GM12878 (cell line): ENCODE measurements at regions not wholly inside any gene's neighbourhood (a gene's known extent, or its start where the extent isn't known, plus 50 kb on each side); places are given as distances from the start of the nearest gene placed in this dataset.

ENCODE experiments used
- ATAC-seq: fragments of 200-7000 bp; cut with Tn5 transposase; 3 replicates; pipeline ENCODE4 v1.9.1; 2020; ENCODE audit warnings: mild to moderate bottlenecking, moderate library complexity
- BruUV-seq: library from RNA; stranded (reverse); fragments of 400-500 nt; replicated peaks from 2 replicates; lab custom pipeline; 2021; lab: Mats Ljungman, UMichigan
- CTCF ChIA-PET: fragments of 300-600 bp; sonication (Branson Sonifier 250); formaldehyde crosslinking; extraction: SDS; loops from one replicate; lab custom pipeline; 2021; ENCODE audit warnings: inconsistent platforms; lab: Yijun Ruan, JAX
- POLR2A ChIA-PET: fragments of 350-600 bp; formaldehyde crosslinking; extraction: SDS; loops from one replicate; lab custom pipeline; 2021; ENCODE audit warnings: inconsistent platforms; lab: Charles Lee
- RAD21 ChIA-PET: fragments of 300-600 bp; sonication (Branson Sonifier 250); formaldehyde crosslinking; loops from one replicate; lab custom pipeline; 2023; ENCODE audit warnings: antibody characterized with exemption; ENCODE audit not compliant: unreplicated experiment; lab: Charles Lee
- SMC1A ChIA-PET: fragments of 300-600 bp; sonication (Branson Sonifier 250); formaldehyde crosslinking; loops from one replicate; lab custom pipeline; 2023; ENCODE audit not compliant: unreplicated experiment, uncharacterized antibody; lab: Charles Lee
- DNase-seq: peaks from one replicate; pipeline ENCODE4 v3.0.0-alpha.2; 2011; ENCODE audit warnings: low read depth, low spot score
- FAIRE-seq: peaks from 3 replicates; lab custom pipeline; 2011; peaks lifted over from hg19 to GRCh38; lab: Jason Lieb, UNC
- H2AFZ ChIP-seq: 2 replicates; pipeline ENCODE4 v1.6.0; 2011; ENCODE audit warnings: low read depth, low read length, control low read depth; ENCODE audit not compliant: control insufficient read depth
- H3K27ac ChIP-seq: 2 replicates; pipeline ENCODE4 v1.5.1; 2011; ENCODE audit warnings: control low read depth; ENCODE audit not compliant: control insufficient read depth, insufficient read depth
- H3K27me3 ChIP-seq, 2 experiments: replicated peaks in 1 of 2; 2 replicates each; pipeline versions ENCODE4 v1.6.0 to v1.6.1; 2011; ENCODE audit warnings: low read length in 1 of 2; ENCODE audit not compliant: control insufficient read depth in 2 of 2, insufficient read depth in 2 of 2
- H3K36me3 ChIP-seq, 2 experiments: 2 replicates each; pipeline ENCODE4 v1.5.1; 2011; ENCODE audit warnings: low read length in 1 of 2; ENCODE audit not compliant: control insufficient read depth in 2 of 2, insufficient read depth in 2 of 2
- H3K4me1 ChIP-seq: 2 replicates; pipeline ENCODE4 v1.6.1; 2011; ENCODE audit warnings: mild to moderate bottlenecking, low read length, moderate library complexity, mixed read lengths; ENCODE audit not compliant: control insufficient read depth, insufficient read depth
- H3K4me2 ChIP-seq: 2 replicates; pipeline ENCODE4 v1.6.0; 2011; ENCODE audit warnings: control low read depth; ENCODE audit not compliant: control insufficient read depth, insufficient read depth
- H3K4me3 ChIP-seq: fragments of 200-600 bp; sonication (generic); 2 replicates; pipeline ENCODE4 v1.5.1; 2016
- H3K79me2 ChIP-seq: 2 replicates; pipeline ENCODE4 v1.6.0; 2011; ENCODE audit warnings: low read length; ENCODE audit not compliant: control insufficient read depth, insufficient read depth
- H3K9ac ChIP-seq: 2 replicates; pipeline ENCODE4 v1.8.0; 2011; ENCODE audit warnings: low read length, control low read depth, mixed read lengths; ENCODE audit not compliant: control insufficient read depth, insufficient read depth
- H3K9me3 ChIP-seq: replicated peaks from 3 replicates; pipeline ENCODE4 v1.5.1; 2011; ENCODE audit warnings: mild to moderate bottlenecking, low read length; ENCODE audit not compliant: control insufficient read depth, insufficient read depth
- H4K20me1 ChIP-seq: 2 replicates; pipeline ENCODE4 v1.6.0; 2011; ENCODE audit not compliant: control insufficient read depth, insufficient read depth
- NFXL1 ChIP-seq: fragments of 450-650 bp; IDR thresholded peaks from 2 replicates; pipeline ENCODE4 v1.6.1; 2017; ENCODE audit warnings: antibody characterized with exemption, mild to moderate bottlenecking, borderline replicate concordance
- NR2C1 ChIP-seq: fragments of 450-650 bp; IDR thresholded peaks from 2 replicates; pipeline ENCODE4 v1.6.1; 2017; ENCODE audit warnings: antibody characterized with exemption, mild to moderate bottlenecking, moderate library complexity
- SP1 ChIP-seq: IDR thresholded peaks from one replicate; pipeline ENCODE4 v1.6.1; 2011; ENCODE audit warnings: low read depth, low read length
- TAF1 ChIP-seq: IDR thresholded peaks from 2 replicates; pipeline ENCODE4 v1.6.1; 2011; ENCODE audit warnings: mild to moderate bottlenecking, low read depth, low read length, borderline replicate concordance
- WGBS: methylation state at CpG from one replicate; pipeline ENCODE4 v1.1.6; 2016; ENCODE audit warnings: low lambda C conversion rate; ENCODE audit not compliant: insufficient replicate concordance, insufficient coverage; ENCODE audit errors: missing lambda C conversion rate; 5-methylcytosine and 5-hydroxymethylcytosine counted together
- in situ Hi-C: fragments of 300-500 bp; cut with MboI; formaldehyde crosslinking; loops from 9 replicates; pipeline ENCODE4 v1.14.3; 2018; ENCODE audit warnings: mixed read lengths
- intact Hi-C: fragments of 100-400 bp; cut with micrococcal nuclease; formaldehyde crosslinking; loops from one replicate; pipeline ENCODE4 v1.14.2; 2022; ENCODE audit not compliant: unreplicated experiment
- TF ChIP-seq, protein P1 (sequence below): fragments of 450-650 bp; IDR thresholded peaks from 2 replicates; pipeline ENCODE4 v1.6.1; 2017; ENCODE audit warnings: antibody characterized with exemption, mild to moderate bottlenecking, moderate library complexity
- TF ChIP-seq, protein P2 (sequence below), 3 experiments: IDR thresholded peaks in 2 of 3; conservative IDR thresholded peaks in 1 of 3; 2 replicates each; pipeline ENCODE4 v1.5.1; 2011; ENCODE audit warnings: low read depth in 3 of 3, low read length in 3 of 3, mild to moderate bottlenecking in 3 of 3, control low read depth in 2 of 3, moderate library complexity in 2 of 3, inconsistent platforms in 1 of 3, mixed read lengths in 1 of 3; ENCODE audit not compliant: control insufficient read depth in 2 of 3, insufficient read depth in 1 of 3; ENCODE audit errors: extremely low read depth in 1 of 3

DNA sequence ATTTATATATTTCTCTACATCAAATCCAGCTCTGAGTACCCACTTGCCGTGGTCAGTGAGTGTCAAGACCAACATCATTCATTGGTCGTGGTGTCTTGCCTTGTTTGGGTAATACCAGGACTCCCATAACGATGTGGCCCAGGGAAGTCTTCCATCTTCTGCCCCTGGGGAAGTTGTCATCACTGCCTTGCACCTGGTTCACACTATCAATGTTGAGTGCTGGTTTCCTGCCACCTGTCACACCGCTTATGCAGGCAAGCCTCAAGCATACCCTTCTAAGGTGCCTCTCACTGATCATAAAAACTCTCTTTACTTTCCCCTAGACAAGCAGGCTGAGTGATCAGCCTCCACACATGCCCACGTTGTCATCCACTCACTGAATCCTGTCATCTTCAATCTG lies 382.4 kb downstream of the KCTD12 start (continued):
- TF ChIP-seq, protein P1, sequence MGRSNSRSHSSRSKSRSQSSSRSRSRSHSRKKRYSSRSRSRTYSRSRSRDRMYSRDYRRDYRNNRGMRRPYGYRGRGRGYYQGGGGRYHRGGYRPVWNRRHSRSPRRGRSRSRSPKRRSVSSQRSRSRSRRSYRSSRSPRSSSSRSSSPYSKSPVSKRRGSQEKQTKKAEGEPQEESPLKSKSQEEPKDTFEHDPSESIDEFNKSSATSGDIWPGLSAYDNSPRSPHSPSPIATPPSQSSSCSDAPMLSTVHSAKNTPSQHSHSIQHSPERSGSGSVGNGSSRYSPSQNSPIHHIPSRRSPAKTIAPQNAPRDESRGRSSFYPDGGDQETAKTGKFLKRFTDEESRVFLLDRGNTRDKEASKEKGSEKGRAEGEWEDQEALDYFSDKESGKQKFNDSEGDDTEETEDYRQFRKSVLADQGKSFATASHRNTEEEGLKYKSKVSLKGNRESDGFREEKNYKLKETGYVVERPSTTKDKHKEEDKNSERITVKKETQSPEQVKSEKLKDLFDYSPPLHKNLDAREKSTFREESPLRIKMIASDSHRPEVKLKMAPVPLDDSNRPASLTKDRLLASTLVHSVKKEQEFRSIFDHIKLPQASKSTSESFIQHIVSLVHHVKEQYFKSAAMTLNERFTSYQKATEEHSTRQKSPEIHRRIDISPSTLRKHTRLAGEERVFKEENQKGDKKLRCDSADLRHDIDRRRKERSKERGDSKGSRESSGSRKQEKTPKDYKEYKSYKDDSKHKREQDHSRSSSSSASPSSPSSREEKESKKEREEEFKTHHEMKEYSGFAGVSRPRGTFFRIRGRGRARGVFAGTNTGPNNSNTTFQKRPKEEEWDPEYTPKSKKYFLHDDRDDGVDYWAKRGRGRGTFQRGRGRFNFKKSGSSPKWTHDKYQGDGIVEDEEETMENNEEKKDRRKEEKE = no peak

DNA sequence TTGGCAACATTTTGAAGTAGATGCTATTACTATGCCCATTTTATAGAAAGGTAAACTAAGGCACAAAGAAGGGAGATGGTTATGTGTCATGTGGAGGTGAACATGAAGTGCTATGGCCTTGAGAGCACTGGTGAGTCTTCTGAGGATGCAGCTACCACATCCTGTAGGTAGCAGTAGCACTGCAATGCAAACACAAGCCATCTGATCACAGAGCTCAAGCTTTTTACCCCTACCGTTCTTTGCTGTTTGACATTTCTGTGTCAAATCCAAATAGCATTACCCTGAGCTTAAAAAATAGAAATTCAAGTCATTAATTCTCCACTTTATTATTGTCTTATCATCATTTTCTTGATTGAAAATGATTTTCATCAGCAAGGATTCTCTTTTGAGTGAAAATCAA lies 382.9 kb downstream of the KCTD12 start:
- BruUV-seq = no TSS peak
- no peaks in the 10 kb centered on the region for H3K36me3 ChIP-seq
- no peak overlapping the region for H2AFZ ChIP-seq
- no peaks in the 10 kb centered on the region for H4K20me1 ChIP-seq
- DNase-seq (no peak), FAIRE-seq (peak; percentile 27), ATAC-seq (no peak)
- ChIA-PET SMC1A (interaction anchor here (0.6 kb wide), 1 partner anchor 507 kb away, joined by 3 read pairs; no protein-coding TSS in a partner anchor), CTCF (interaction anchor here (1.1 kb wide), 1 partner anchor 29 kb away, joined by 3 read pairs; no protein-coding TSS in a partner anchor), POLR2A (no interaction called here), RAD21 (interaction anchor here (0.6 kb wide), 1 partner anchor 32 kb away, joined by 3 read pairs; no protein-coding TSS in a partner anchor)
- no peaks in the 10 kb centered on the region for H3K79me2 ChIP-seq
- no peaks in the 10 kb centered on the region for H3K9me3 ChIP-seq
- WGBS = 24% methylated on average over 1 of the region's 1 CpG
- in situ Hi-C loops (no loop called here), intact Hi-C loops (no loop called here)
- no peak overlapping the region for H3K4me2 ChIP-seq
- H3K9ac ChIP-seq = no peak overlapping the region
- H3K27me3 ChIP-seq = no peaks in the 10 kb centered on the region
- no peaks in the 10 kb centered on the region for H3K4me1 ChIP-seq
- TF ChIP-seq NR2C1 = no peak
- no peak for TF ChIP-seq SP1
- TF ChIP-seq NFXL1 = no peak
- TF ChIP-seq, protein P2, sequence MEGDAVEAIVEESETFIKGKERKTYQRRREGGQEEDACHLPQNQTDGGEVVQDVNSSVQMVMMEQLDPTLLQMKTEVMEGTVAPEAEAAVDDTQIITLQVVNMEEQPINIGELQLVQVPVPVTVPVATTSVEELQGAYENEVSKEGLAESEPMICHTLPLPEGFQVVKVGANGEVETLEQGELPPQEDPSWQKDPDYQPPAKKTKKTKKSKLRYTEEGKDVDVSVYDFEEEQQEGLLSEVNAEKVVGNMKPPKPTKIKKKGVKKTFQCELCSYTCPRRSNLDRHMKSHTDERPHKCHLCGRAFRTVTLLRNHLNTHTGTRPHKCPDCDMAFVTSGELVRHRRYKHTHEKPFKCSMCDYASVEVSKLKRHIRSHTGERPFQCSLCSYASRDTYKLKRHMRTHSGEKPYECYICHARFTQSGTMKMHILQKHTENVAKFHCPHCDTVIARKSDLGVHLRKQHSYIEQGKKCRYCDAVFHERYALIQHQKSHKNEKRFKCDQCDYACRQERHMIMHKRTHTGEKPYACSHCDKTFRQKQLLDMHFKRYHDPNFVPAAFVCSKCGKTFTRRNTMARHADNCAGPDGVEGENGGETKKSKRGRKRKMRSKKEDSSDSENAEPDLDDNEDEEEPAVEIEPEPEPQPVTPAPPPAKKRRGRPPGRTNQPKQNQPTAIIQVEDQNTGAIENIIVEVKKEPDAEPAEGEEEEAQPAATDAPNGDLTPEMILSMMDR (IDR thresholded peaks at IDR 0.05 in 2 of 3, conservative IDR thresholded peaks at IDR 0.05 in 1 of 3; ENCODE audit: control insufficient read depth in 2 of 3, extremely low read depth in 1 of 3, insufficient read depth in 1 of 3, low read depth in 3 of 3, low read length in 3 of 3) = no peak
- no peak for TF ChIP-seq TAF1
- no peak overlapping the region for H3K4me3 ChIP-seq
- no peak overlapping the region for H3K27ac ChIP-seq
